Prostate gland (tissue), 2 donors: ENCODE measurements at regions not wholly inside any gene's neighbourhood (a gene's known extent, or its start where the extent isn't known, plus 50 kb on each side); places are given as distances from the start of the nearest gene placed in this dataset.

Source experiments
- CTCF ChIP-seq, 4 experiments: fragments of 200-600 bp in 2 of 4; fragments of 450-650 bp in 2 of 4; sonication (generic) in 2 of 4; IDR thresholded peaks; 1 replicate in 3 of 4; 2 replicates in 1 of 4; pipeline ENCODE4 v1.5.1; 2016 to 2019; ENCODE audit warnings: antibody characterized with exemption in 4 of 4, mild to moderate bottlenecking in 2 of 4, moderate library complexity in 2 of 4
- POLR2A ChIP-seq: fragments of 450-650 bp; IDR thresholded peaks from one replicate; pipeline ENCODE4 v1.6.1; 2016; ENCODE audit warnings: antibody characterized with exemption, mild to moderate bottlenecking

DNA sequence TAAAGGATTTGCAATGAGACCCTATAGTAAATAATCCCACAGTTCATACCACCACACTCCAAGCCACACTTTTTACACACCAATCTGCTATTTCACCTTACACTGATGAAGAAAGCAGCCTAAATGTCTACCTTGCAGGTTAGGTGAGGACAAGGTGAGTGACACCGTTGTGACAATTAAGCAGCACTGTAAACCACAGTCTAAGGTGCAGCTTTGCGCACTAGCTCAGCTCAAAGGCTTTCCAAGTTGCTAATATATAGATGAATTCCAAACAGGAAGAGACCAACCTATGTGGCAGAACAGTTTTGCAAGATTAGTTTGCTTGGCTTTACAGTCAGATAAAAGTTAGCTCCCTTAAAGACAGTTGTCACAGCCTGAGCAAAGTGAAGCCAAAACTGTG lies 429.5 kb upstream of the MARCKS start:
- TF ChIP-seq CTCF (IDR thresholded peaks at IDR 0.05) (no peak), POLR2A (no peak)
